ENCODE measurements at regions not wholly inside any gene's neighbourhood (a gene's known extent, or its start where the extent isn't known, plus 50 kb on each side); places are given as distances from the start of the nearest gene placed in this dataset.

GRCh38 chr13:56773148-56773547 is 367.6 kb upstream of the PRR20A start:
- Histone ChIP-seq H4K20me1 (ENCODE audit: control insufficient read depth, extremely low read depth, insufficient read depth, low read length) (no peaks in the 10 kb centered on the region), H3K79me2 (ENCODE audit: control insufficient read depth, insufficient read depth, low read length) (no peaks in the 10 kb centered on the region), H3K4me2 (ENCODE audit: extremely low read depth, insufficient read depth, low read length) (no peak overlapping the region), H3K4me1 (ENCODE audit: control insufficient read depth, extremely low read depth, insufficient read depth, low read length) (no peaks in the 10 kb centered on the region), H3K27ac (ENCODE audit: insufficient read depth, low read length) (no peak overlapping the region), H3K36me3 (ENCODE audit: control insufficient read depth, insufficient read depth, low read length) (no peaks in the 10 kb centered on the region), H2AFZ (ENCODE audit: low read length) (no peak overlapping the region), H3K9me3 (ENCODE audit: control insufficient read depth, insufficient read depth, low read depth, low read length) (no peaks in the 10 kb centered on the region), H3K27me3 (ENCODE audit: control insufficient read depth, insufficient read depth, low read length) (no peaks in the 10 kb centered on the region), H3K9ac (ENCODE audit: insufficient read depth, low read length) (no peak overlapping the region), H3K4me3 (replicated peaks in 1 of 4; ENCODE audit: control extremely low read depth in 1 of 4, insufficient read depth in 1 of 4, low read depth in 3 of 4, low read length in 4 of 4) (no peak overlapping the region)
- TF ChIP-seq CTCF (conservative IDR thresholded peaks at IDR 0.05 in 1 of 2, IDR thresholded peaks at IDR 0.05 in 1 of 2; ENCODE audit: low read depth in 1 of 2, low read length in 2 of 2) (no peak), EZH2 (IDR thresholded peaks at IDR 0.05; ENCODE audit: low read length, missing control alignments) (no peak)
- no peak for DNase-seq (ENCODE audit: low read depth in 2 of 2)

- H3K27ac ChIP-seq (ENCODE audit: insufficient read depth, low read length), result no peak overlapping the region
Measured at GRCh38 chr13:56789527-56789926, 351.2 kb upstream of the PRR20A start.

GRCh38 chr13:56837161-56837560 is 303.6 kb upstream of the PRR20A start:
- H3K9ac ChIP-seq (ENCODE audit: insufficient read depth, low read length), result no peak overlapping the region
- no peak overlapping the region for H3K4me3 ChIP-seq (replicated peaks in 1 of 4; ENCODE audit: control extremely low read depth in 1 of 4, insufficient read depth in 1 of 4, low read depth in 3 of 4, low read length in 4 of 4)
- no peak overlapping the region for H2AFZ ChIP-seq (ENCODE audit: low read length)
- H3K4me1 ChIP-seq (ENCODE audit: control insufficient read depth, extremely low read depth, insufficient read depth, low read length), result no peaks in the 10 kb centered on the region
- no peak overlapping the region for H3K4me2 ChIP-seq (ENCODE audit: extremely low read depth, insufficient read depth, low read length)
- H3K9me3 ChIP-seq (ENCODE audit: control insufficient read depth, insufficient read depth, low read depth, low read length), result no peaks in the 10 kb centered on the region
- H3K27me3 ChIP-seq (ENCODE audit: control insufficient read depth, insufficient read depth, low read length), result no peaks in the 10 kb centered on the region
- no peak for DNase-seq (ENCODE audit: low read depth in 2 of 2)
- no peaks in the 10 kb centered on the region for H3K79me2 ChIP-seq (ENCODE audit: control insufficient read depth, insufficient read depth, low read length)
- no peak overlapping the region for H3K27ac ChIP-seq (ENCODE audit: insufficient read depth, low read length)
- TF ChIP-seq CTCF (conservative IDR thresholded peaks at IDR 0.05 in 1 of 2, IDR thresholded peaks at IDR 0.05 in 1 of 2; ENCODE audit: low read depth in 1 of 2, low read length in 2 of 2) (no peak), EZH2 (IDR thresholded peaks at IDR 0.05; ENCODE audit: low read length, missing control alignments) (no peak)
- no peaks in the 10 kb centered on the region for H4K20me1 ChIP-seq (ENCODE audit: control insufficient read depth, extremely low read depth, insufficient read depth, low read length)
- no peaks in the 10 kb centered on the region for H3K36me3 ChIP-seq (ENCODE audit: control insufficient read depth, insufficient read depth, low read length)

More at GRCh38 chr13:56789527-56789926, 351.2 kb upstream of the PRR20A start:
- Histone ChIP-seq H3K79me2 (ENCODE audit: control insufficient read depth, insufficient read depth, low read length) (no peaks in the 10 kb centered on the region), H3K4me1 (ENCODE audit: control insufficient read depth, extremely low read depth, insufficient read depth, low read length) (no peaks in the 10 kb centered on the region), H3K27me3 (ENCODE audit: control insufficient read depth, insufficient read depth, low read length) (no peaks in the 10 kb centered on the region), H3K9me3 (ENCODE audit: control insufficient read depth, insufficient read depth, low read depth, low read length) (no peaks in the 10 kb centered on the region), H2AFZ (ENCODE audit: low read length) (no peak overlapping the region), H3K36me3 (ENCODE audit: control insufficient read depth, insufficient read depth, low read length) (no peaks in the 10 kb centered on the region), H3K4me2 (ENCODE audit: extremely low read depth, insufficient read depth, low read length) (no peak overlapping the region), H3K4me3 (replicated peaks in 1 of 4; ENCODE audit: control extremely low read depth in 1 of 4, insufficient read depth in 1 of 4, low read depth in 3 of 4, low read length in 4 of 4) (no peak overlapping the region), H3K9ac (ENCODE audit: insufficient read depth, low read length) (no peak overlapping the region), H4K20me1 (ENCODE audit: control insufficient read depth, extremely low read depth, insufficient read depth, low read length) (no peaks in the 10 kb centered on the region)
- TF ChIP-seq EZH2 (IDR thresholded peaks at IDR 0.05; ENCODE audit: low read length, missing control alignments) (no peak), CTCF (conservative IDR thresholded peaks at IDR 0.05 in 1 of 2, IDR thresholded peaks at IDR 0.05 in 1 of 2; ENCODE audit: low read depth in 1 of 2, low read length in 2 of 2) (no peak)
- no peak for DNase-seq (ENCODE audit: low read depth in 2 of 2)
